SH-SY5Y (cell line): ENCODE measurements at regions not wholly inside any gene's neighbourhood (a gene's known extent, or its start where the extent isn't known, plus 50 kb on each side); places are given as distances from the start of the nearest gene placed in this dataset.

Source experiments
- GATA2 ChIP-seq: IDR thresholded peaks from 2 replicates; pipeline ENCODE4 v1.6.1; 2011; ENCODE audit warnings: mild to moderate bottlenecking, low read depth, low read length
- GATA3 ChIP-seq: IDR thresholded peaks from 2 replicates; pipeline ENCODE4 v1.6.1; 2011; ENCODE audit warnings: low read depth, mild to moderate bottlenecking, low read length, moderate library complexity

DNA sequence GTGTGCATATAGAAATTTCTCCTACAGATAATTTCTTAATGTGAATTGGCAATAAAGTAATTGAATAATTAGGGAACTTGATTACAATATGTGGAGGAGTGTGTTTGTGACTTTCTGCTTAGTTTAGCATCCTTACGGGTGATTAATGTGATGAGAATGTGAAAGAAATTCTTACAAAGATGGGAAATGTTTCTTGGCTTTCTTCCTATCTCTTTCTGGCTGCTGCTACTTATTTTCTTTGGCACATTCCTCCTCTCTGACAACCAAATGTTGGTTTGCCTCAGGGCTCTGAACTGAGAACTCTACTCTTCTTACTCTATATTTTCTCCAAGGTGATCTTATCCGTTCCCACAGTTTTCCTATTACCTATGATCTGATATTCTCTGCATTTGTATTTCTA, 300.1 kb downstream of the TBC1D4 start:
- no peak for TF ChIP-seq GATA3
- no peak for TF ChIP-seq GATA2
